GM18868 (cell line): ENCODE measurements at regions not wholly inside any gene's neighbourhood (a gene's known extent, or its start where the extent isn't known, plus 50 kb on each side); places are given as distances from the start of the nearest gene placed in this dataset.

Experiments used
- ATAC-seq: cut with Tn5 transposase; IDR thresholded peaks from one replicate; pipeline ENCODE4 v1.9.1; 2021; ENCODE audit warnings: mild to moderate bottlenecking, moderate library complexity; ENCODE audit not compliant: unreplicated experiment

DNA sequence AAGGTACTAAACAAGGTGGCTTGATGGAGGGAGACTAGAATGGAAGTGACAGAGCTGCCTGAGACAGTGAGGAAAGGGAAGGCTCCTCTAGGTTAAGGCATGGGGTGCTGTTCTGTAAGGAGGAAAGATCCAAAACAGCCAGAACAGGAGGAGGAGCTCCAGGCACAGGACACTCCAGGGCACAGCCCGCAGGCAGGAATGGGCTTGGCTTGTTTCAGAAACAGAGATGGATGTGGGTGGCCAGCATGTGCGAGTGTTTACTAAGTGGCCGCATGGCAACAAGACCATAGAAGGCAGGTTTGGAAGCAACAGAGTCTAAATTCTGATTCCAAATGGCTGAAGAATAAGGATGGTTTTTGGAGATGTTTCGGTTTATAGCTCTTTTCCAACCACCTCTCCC is 889.1 kb downstream of the AACS start:
- ATAC-seq = no peak

DNA sequence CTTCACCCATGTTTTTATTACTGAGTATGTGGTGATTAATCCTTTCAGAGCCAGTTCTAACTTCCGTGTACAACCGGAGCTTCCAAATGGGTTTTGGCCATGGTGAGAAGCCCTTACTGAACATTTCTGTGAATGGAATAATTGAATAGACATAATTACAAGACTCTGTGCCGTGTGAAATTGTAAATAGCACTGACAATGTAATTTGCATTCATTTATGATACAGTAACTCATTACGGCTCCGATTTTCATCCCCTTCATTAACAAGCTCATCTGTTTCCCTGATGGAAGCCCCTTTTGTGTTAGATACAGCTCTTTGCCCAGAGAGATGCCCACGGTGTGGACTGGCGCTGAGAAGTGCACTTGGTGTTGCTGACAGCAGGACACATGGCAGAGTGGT is 891.0 kb downstream of the AACS start:
- ATAC-seq = no peak

DNA sequence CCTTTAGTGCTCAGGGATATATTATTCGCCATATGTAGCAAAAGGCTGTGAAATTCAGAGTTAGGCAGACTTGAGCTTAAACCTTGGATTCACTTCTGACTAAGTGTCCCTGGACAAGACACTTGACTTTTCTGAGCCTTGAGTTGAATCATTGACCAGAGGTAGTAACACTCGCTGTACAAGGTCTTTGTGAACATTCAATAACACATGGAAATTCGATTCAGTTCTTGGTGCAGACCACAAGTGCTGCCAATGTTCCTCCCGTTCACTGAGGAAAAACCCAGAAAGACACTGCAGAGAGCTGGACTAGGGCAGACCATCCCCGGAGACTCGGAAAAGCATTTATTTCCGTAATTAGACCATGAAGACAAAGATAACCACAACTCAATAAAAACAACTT is 901.4 kb downstream of the AACS start:
- ATAC-seq = no peak

DNA sequence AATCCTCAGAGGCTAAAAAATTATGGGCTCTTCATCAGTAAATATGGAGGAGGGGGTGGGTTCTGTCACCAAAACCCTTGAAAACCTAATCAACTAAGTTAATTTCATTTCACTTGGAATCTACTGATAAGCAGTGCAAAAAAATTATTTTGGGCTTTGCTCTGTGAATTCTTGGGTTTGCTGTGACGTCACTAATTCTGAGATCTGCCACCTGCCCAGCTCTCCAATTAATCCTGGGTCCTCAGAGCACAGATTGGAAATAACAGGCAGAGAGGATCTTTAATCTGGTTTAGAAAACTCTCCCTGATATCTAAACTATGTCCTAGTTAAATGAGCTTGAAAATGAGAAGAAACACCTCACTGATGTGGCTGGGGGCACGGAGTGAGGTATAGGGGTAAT is 903.2 kb downstream of the AACS start:
- ATAC-seq = no peak

DNA sequence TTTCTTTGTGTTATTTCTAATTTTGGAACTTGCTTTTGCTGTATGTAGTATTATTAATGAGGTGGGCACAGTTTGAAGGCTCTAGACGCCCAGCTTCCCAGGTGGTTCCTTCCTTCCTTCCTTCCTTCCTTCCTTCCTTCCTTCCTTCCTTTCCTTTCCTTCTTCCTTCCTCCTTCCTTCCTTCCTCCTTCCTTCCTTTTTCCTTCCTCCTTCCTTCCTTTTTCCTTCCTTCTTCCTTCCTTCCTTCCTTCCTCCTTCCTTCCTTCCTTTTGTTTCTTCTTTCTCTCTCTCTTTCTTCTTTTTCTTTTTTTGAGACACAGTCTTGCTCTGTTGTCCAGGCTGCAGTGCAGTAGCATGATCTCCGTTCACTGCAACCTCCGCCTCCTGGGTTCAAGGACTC is 906.7 kb downstream of the AACS start:
- ATAC-seq = no peak

DNA sequence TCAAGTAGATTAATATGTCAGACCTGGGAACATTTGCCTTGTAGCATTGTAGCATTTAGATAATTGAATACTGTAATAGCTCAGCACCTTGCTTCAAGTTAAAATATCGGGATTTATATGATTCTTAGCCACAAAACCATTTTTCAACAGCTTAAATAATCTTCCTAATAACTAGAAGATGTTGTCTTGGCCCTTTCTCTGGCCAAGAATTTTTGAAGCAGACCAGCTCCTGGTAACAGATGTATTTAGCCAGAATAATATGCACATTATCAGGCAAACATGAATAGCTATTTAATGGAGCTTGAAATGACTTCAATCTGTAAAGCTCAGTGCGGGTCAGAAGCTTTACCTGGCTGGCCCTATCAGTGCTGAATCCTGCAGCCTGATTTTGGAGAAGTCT is 913.1 kb downstream of the AACS start:
- no peak for ATAC-seq

DNA sequence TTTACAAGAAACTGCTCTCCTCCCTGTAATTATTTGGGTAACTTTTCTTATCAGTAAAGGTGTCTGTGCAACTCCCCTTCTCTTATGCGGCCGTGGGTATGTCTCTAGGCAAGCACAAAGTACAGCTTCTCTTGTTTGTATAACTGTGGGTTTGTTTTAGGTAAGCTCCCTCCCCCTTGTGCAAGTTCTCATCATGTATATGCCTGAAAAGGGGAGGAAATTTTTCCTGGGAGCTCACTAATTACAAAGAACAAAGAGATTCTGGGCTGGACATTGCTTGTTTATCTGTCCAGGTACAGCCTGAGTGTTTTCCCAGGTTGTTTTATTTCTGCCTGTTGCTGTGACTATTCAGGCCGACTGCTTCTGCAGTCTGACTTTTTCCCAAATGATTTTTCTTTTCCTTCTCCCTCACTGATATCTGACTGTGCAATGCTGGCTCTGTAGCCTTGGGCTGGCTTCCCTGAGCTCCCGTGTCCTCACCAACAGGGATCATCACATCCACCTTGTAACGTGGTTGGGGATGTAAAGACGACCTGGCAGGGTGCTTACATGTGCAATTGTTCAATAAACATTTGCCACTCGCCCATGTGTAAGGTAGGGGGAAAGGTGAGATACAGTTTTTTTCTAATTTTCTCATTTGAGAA is 916.5 kb downstream of the AACS start:
- no peak for ATAC-seq

DNA sequence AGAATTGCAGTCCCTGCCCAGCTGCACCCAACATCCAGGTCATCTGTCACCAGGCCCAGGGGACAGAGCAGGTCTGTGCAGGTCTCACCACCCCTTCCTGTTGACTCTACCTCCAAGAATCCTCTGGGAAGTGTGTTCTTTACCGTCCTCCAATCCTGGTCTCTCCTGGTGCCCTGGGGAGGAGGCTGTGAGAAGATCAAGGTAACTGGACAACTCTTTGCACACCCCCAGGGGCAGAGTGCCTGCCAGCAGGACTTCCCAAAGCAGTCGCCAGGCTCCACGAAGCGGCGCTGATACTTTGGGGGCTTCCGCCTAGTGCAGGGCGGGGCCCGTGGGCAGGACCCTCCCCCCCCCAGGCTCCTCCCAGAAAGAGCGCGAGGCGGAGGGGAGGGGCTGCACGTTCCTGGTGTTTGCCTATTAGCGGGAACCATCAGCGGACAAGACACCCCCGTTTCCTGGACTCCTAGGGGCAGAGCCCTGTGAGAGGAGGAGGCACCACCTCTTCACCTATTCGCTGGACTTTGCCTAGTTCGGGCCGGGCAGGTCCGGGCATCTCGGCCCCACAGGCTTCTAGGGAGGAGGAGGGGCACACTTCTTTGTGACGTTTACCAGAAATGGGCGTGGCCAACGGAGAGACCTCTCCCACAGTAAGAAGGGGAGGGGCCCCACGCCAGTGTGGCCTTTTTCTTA is 918.0 kb downstream of the AACS start:
- ATAC-seq = peak; percentile 71

DNA sequence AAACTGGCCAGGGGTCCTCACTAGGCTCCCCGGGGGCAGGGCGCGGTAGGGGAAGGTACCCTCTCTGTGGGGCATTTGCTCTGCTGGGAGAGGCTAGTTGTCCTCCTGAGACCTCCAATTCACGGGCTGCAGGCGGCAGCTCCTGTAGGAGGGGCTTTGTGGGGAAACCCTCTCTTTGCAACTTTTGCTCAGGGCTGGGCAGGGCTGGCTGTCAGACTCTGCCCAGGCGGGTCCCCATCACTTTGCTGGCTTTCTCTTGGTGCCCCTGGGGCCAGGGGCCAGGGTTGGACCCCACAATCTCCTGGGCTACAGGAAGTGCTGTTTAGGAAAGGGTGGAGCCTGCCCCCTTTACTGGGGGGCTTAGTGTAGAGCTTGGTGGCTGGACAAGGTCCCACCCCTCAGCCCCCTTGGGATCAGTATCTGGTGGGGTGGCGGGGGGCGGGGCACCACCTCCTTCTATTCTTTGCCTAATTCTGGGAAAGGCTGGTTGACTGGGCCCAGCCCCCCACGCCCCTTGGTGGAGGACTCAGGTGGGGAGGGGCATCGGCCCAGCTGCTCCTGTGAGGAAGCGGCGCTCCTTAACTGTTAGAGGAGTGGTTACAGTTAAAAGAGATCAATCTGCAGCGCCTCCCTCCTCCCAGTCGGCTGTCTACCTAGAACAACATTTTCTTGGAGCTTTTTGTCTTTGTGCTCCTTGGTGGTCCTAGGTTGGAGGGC is 918.7 kb downstream of the AACS start:
- peak; percentile 34 for ATAC-seq

DNA sequence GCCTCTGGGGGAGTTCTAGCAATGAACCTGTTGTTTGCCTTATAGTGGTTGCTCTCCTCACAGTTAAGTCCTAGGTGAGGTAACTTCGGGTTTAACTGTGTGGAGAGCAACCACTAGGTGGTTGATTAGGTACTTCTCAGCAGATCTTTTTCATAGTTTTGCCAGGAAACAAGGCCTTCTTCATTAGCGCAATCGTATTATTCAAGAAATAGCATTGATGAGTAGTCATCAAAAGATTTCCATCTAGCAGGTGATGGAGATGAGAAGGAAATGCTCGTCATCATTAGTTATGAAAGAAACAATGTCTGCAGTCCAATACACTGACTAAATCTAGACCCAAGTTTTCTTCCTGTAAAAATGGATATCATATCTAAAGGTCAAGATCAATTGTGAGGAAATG is 923.3 kb downstream of the AACS start:
- no peak for ATAC-seq

DNA sequence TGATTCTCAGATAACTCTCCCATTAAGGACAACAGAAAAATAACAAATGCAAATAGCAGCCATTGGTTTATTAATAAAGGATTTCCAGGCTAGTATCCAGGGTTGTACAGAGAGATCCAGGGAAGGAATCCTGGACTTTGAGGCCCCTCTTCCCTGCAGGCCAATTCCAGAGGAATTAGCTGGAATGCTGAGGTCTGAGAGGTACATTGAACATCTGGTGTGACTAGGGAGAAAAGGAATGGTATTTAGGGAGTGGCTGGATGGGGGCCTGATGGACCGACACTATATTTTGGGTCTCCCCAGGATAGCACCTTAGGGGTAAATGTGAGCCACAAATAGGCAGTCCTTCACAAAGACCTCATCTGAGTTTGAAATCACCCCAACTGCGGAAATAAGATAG is 924.5 kb downstream of the AACS start:
- no peak for ATAC-seq

DNA sequence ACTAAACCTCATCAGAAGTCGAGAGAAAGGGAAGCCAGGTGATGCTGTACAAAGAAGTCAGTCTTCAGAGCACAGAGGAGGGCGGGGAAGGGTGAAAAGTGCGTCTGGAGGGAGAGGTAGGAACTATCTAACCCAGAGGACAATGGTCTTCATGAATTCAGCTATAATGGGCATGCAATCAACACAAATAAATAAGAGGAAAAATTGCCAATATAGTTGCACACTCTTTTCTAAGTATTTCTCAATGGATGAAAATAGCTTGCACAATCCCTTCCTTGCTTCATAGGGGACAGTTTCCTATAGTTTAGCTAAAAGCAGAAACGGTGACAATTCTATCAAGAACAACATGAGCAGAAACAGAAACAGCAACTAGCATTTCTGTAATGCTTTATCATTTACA is 931.2 kb downstream of the AACS start:
- ATAC-seq = no peak

DNA sequence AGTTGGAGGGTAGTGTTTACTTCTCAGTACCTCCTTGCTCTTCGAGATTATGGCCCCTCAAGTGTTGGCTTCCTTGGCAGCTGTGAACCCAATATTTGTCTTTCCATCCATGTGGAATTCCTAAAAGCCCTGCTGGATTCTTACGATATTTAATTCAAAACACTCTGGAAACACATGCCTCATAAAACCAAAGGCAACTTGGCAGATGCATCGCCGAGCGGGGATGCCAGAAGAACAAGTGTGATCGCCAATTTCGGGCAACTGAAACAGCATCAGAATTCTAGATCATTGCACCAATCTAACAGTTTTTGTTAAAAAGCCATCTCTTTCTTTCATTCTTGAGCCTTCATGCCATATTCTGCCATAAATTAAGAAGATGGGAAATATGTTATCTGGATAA is 934.4 kb downstream of the AACS start:
- ATAC-seq = no peak

DNA sequence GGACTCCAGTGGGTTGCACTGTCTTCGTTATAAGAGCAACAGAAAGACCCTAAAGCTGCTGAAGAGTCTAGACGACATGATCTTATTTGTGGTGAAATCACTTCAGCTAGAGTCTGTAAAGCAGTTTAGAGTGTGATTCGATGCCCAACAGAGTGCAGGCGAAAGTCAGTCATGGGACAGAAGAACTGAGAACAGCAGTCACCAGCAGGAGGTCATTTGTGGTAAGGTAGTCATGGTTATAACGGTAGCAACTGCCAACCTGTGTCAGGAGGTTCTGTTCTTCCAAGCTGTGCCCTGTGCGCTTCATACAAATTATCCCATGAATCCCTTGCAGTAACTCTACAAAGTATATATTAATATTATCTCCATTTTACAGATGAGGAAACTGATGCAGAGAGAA is 954.1 kb downstream of the AACS start:
- no peak for ATAC-seq

DNA sequence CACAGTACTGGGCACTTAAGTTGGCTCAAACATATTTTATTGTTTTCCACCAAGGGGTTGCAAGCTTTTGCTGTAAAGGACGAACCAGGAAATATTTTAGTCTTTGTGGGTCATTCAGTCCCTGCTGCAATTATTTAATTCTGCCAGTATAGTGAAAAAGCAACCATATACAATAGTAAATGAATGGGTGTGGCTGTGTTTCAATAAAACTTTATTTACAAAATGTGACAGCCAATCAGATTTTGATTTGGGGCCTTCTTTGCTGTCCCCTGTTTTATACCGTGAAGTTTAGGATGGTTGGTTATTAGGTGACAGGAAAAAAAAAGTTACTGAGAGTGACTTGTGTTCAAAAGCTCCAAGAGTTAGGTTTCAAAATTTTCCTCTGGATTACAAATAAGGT is 956.4 kb downstream of the AACS start:
- no peak for ATAC-seq

DNA sequence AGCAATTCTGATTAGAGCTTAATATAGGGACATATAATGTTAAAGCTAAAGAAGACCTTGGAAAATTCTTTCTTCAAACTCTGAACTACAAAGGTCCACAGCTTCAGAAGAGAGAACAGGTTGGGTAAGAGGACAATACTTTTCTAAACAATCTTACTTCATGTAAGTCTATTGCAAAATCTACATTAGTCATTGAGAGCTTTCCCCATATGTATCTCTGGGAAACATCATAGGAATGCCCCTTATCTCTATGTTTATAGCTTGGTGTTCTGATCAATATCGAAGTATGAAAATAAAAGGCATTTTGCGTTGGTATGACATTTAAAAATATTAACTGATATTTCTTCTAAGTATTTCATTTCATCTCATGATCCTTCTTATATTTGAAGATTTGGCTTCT is 962.6 kb downstream of the AACS start:
- no peak for ATAC-seq

DNA sequence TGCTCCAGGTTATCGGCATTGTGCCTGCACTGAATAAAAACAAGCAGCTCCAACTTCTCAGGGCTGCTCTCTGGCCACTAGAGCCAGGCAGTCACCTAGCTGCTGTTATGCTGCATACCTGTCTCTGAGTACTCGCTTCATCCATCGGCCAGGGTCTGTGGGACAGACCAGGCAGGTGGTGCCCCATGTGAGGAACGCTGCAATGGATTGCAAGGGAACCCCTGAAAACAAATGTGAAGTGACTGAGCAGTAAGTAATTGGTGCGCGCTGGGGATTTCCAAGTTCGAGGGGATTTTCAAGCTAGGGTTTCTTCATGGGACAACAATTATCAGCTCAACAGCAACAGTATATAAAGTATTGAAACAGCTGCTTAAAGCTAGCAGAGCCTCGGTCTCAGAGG is 965.3 kb downstream of the AACS start:
- ATAC-seq = peak; percentile 84

DNA sequence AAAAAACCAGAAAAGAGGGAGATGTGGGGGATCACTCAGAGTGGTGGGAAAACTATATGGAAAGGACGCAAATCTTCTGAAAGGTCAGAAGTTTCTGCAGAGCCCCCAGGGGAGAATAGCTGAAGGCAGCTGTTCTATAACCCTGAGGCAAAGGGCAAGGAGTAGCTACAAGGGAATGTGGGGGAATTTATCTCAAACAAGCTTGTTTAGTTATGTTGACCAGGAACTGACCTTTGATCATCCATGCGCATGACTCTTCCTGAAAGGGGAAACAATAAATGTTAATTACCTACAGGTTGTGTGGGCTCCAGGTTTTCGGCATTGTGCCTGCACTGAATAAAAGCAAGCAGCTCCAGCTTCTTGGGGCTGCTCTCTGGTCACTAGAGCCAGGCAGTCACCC is 968.5 kb downstream of the AACS start:
- no peak for ATAC-seq

DNA sequence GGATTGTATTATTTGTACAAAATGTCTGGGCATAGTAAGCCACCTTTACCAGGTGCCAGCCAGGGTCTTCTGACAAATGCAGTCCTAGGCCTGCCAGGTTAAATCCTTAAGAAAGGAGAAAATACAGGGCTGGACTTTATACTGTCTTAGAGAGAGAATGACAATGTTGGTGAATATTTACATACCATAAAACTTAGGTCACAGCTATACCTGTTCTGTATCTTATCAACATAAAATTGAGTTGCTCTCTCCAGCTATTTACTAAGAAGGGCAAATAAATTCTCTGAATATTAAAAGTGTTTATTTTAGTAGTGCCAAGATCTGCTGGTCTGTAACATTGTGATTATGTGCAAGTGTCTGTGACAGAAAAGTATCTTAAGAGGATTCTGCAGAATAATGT is 971.1 kb downstream of the AACS start:
- ATAC-seq = no peak

DNA sequence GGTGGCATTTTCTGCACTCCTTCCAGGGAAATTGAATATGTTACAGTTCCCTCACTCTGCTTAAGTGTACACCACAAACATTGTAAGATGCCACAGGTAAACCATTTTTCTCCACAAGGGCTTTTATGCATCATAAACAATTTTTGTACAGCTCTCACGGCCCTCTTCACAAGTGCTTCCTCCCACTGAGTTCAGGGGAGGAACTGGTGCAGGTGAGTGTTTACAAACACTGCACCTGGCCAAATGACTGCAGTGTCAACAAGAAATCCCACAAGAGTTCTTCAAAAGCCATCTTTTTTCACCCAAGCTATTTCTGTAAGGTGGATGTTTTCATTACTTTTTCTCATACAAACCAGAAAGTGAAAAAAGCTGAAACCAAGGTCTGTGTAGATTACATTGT is 973.2 kb downstream of the AACS start:
- ATAC-seq = no peak

DNA sequence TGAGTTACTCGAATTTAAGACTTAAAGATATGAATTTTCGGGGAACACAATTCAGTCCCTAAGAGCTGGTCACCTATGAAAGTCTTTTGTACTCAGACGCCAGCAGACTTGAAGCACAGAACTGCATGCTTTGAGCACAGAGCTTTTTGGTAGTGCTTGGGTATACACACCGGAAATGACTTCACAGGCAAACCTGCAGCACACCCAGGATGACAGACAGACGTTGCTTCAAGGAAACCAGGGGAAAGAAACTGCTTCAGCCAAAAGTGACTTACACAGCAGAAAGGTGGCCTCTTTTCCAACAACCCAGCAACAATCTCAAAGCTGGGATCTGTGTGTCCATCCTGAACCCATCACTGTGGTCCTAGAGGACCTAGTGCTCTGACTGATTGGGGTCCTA is 975.1 kb downstream of the AACS start:
- ATAC-seq = no peak

DNA sequence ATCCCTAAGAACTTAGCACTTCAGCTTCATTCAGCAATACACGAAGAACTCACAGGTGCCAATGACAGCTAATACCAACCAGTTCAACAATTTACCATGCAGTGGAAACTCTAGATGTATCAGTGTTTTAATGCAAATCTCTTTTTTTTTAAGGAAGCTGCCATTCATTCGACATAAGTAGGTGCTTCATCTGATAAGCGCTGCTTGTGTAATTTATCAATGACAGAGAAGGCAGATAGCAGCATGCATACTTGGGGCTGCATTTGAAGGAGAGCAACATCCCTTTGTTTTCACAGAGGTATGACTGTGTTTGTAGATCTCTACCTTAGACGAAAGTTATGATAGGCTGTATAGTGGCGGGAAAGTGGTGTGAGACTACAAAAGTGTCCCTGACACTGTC is 977.1 kb downstream of the AACS start:
- no peak for ATAC-seq
